Subcutaneous abdominal adipose tissue (tissue), 5 donors: ENCODE measurements at regions not wholly inside any gene's neighbourhood (a gene's known extent, or its start where the extent isn't known, plus 50 kb on each side); places are given as distances from the start of the nearest gene placed in this dataset.
"Not testable (repeated sequence)": the region's sequence is repeated elsewhere in the genome, so short reads cannot be mapped to it uniquely, and the experiment has no call there.

Source experiments
- H3K27ac ChIP-seq: one replicate; pipeline ENCODE4 v1.7.0; 2013; ENCODE audit warnings: low read depth, mild to moderate bottlenecking, inconsistent platforms, low read length, moderate library complexity
- H3K27me3 ChIP-seq, 5 donors: one replicate each; pipeline ENCODE4 v1.7.0; 2013; ENCODE audit warnings: low read length in 5 of 5, inconsistent platforms in 1 of 5; ENCODE audit not compliant: control insufficient read depth in 5 of 5, insufficient read depth in 4 of 5
- H3K36me3 ChIP-seq, 5 donors: one replicate each; pipeline ENCODE4 v1.7.0; 2013; ENCODE audit warnings: low read length in 5 of 5; ENCODE audit not compliant: control insufficient read depth in 5 of 5, insufficient read depth in 5 of 5
- H3K4me1 ChIP-seq, 5 donors: one replicate each; pipeline ENCODE4 v1.7.0; 2013; ENCODE audit warnings: low read length in 5 of 5, mild to moderate bottlenecking in 3 of 5, moderate library complexity in 1 of 5; ENCODE audit not compliant: control insufficient read depth in 5 of 5, insufficient read depth in 5 of 5
- H3K4me3 ChIP-seq, 5 donors: one replicate each; pipeline ENCODE4 v1.7.0; 2013; ENCODE audit warnings: low read length in 5 of 5, low read depth in 1 of 5
- H3K9ac ChIP-seq, 5 donors: one replicate each; pipeline ENCODE4 v1.7.0; 2013; ENCODE audit warnings: low read length in 5 of 5, mild to moderate bottlenecking in 4 of 5, moderate library complexity in 3 of 5
- H3K9me3 ChIP-seq, 5 donors: one replicate each; pipeline ENCODE4 v1.7.0; 2013; ENCODE audit warnings: low read length in 5 of 5; ENCODE audit not compliant: control insufficient read depth in 5 of 5
- donor health status: healthy.
- donor health status: healthy.
- donor health status: healthy.
- donor health status: healthy.
- donor health status: healthy.

DNA sequence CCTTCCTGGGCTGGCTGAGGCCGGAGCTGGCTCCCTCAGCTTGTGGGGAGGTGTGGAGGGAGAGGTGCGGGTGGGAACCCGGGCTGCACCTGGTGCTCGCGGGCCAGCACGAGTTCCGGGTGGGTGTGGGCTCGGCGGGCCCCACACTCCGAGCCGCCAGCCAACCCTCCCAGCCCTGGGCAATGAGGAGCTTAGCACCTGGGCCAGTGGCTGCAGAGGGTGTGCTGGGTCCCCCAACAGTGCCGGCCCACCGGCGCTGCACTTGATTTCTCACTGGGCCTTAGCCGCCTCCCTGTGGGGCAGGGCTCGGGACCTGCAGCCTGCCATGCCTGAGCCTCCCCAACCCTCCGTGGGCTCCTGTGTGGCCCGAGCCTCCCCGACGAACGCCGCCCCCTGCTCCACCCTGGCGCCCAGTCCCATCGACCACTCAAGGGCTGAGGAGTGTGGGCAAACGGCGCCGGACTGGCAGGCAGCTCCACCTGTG lies 182.7 kb upstream of the PAQR3 start:
- Histone ChIP-seq H3K9ac (no peak overlapping the region), H3K4me1 (no peaks in the 10 kb centered on the region), H3K27ac (no peak overlapping the region), H3K27me3 (no peaks in the 10 kb centered on the region), H3K4me3 (peak overlapping the region in 2 of 5 donors; percentile 10 to 15), H3K36me3 (no peaks in the 10 kb centered on the region), H3K9me3 (peaks cover 6 to 39% (median 34%) of the 10 kb centered on the region in 5 donors)

DNA sequence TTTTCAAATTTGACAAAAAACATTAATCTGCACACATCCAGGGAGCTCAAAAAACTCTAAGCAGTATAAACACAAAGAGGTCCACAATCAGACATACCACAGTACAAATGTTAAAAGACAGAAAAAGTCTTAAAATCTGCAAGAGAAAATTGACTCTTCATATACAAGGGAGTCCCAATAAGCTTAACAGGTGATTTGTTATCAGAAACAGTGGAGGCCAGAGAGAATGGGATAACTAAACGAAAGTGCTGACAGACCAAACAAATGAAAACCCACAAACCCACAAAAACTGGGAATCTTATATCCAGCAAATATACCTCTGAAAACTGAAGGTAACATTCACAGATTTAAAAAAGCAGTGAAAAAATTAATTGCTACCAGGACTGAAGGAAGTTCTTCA lies 182.0 kb upstream of the PAQR3 start:
- Histone ChIP-seq H3K27me3 (no peaks in the 10 kb centered on the region), H3K9me3 (peaks cover 6 to 39% (median 34%) of the 10 kb centered on the region in 5 donors), H3K27ac (no peak overlapping the region), H3K9ac (no peak overlapping the region), H3K4me1 (no peaks in the 10 kb centered on the region), H3K36me3 (no peaks in the 10 kb centered on the region), H3K4me3 (peak overlapping the region in 1 of 5 donors; percentile 10)

DNA sequence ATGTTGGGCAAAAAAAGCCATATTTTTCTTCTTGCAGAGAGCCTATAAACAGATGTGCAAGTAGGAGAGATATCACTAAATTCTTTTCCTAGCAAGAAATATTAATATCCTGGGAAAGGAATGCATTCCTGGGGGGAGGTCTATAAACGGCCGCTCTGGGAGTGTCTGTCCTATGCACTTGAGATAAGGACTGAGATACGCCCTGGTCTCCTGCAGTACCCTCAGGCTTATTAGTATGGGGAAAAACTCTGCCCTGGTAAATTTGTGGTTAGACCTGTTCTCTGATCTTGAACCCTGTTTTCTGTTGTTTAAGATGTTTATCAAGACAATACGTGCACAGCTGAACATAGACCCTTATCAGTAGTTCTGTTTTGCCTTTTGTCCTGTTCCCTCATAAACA lies 177.8 kb upstream of the PAQR3 start:
- not testable (repeated sequence) for H3K27ac ChIP-seq, H3K4me1 ChIP-seq, H3K36me3 ChIP-seq, H3K9ac ChIP-seq, H3K4me3 ChIP-seq, H3K27me3 ChIP-seq
- H3K9me3 ChIP-seq: peaks cover 4 to 22% (median 18%) of the 10 kb centered on the region in 5 donors

DNA sequence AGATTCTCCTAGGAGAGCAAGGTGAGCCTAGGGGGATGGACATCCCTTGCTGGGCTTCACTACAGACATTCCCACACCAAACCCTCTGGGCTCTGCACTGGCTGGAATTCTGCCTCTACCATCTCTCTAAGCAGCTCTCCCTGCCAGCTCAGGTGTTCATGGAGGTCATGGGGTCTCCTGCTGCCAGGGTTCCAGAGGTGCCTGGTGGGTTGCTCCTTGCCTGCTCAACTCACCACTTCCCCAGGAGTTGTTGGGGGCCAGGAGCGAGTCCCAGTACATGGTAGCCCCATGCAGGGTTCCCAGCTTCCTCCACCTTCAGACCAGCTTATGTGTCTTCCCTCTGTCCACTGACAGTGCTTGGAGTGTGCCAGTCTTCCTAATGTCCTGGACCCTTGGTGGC lies 167.8 kb upstream of the PAQR3 start:
- no peak overlapping the region for H3K4me3 ChIP-seq
- H3K27ac ChIP-seq: no peak overlapping the region
- no peaks in the 10 kb centered on the region for H3K27me3 ChIP-seq
- no peak overlapping the region for H3K9ac ChIP-seq
- H3K4me1 ChIP-seq: no peaks in the 10 kb centered on the region
- no peaks in the 10 kb centered on the region for H3K9me3 ChIP-seq
- H3K36me3 ChIP-seq: no peaks in the 10 kb centered on the region

DNA sequence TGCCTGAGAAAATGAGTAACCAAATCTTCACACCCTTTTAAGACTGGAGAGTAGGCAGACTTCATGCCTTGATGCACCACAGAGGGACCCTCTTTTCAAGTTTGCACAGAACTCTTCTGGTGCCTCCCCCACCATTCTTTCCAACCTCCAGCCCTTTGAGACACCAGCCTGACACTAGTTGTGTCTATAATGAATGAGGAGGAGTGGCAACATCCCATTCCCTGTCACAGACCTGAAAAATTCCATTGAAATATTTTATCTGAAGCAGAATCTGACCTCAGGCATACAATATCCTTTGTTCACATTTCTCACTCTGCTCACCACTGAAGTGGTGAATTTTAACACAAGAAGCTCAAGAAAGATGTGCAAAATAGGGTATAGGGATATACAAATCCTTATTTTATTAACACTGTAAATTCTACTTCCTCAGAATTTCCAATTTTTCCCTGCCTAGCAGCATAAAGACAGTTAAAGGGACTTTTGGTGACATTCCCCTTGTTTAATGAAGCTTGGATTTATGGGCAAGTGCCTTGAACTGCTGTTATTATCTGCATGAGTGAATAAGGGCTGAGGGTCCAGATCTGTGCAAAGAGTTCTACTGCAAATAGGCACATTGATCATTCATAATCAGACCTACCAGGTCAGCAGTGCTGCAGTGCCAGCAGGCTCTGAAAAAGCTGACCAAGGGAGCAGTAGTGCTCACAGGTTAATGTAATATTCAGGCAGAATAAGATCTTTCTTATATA lies 149.9 kb upstream of the PAQR3 start:
- H3K27ac ChIP-seq: no peak overlapping the region
- H3K4me3 ChIP-seq: no peak overlapping the region
- H3K36me3 ChIP-seq: no peaks in the 10 kb centered on the region
- no peak overlapping the region for H3K9ac ChIP-seq
- no peaks in the 10 kb centered on the region for H3K9me3 ChIP-seq
- no peaks in the 10 kb centered on the region for H3K4me1 ChIP-seq
- no peaks in the 10 kb centered on the region for H3K27me3 ChIP-seq

DNA sequence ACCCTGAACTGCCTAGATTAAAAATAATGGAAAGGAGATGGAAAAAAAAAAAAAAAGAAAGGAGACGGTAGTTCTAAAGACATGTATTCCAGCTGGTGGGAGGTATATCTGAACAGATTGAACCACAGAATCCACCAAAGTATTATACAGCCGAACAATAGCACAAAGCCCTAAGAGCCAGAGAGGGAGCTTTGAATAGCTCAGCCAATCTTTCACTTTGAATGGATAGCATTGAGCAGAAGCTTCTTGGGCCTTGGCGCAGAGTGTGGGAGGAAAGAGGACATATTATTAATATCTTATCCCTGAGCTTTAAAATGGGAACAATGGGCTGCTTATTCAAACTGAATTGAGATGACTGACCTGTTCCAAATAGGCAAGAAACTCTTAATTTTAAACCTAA lies 147.8 kb upstream of the PAQR3 start:
- peaks cover 0 to 5% (median 1%) of the 10 kb centered on the region in 5 donors for H3K9me3 ChIP-seq
- H3K4me1 ChIP-seq: no peaks in the 10 kb centered on the region
- H3K36me3 ChIP-seq: no peaks in the 10 kb centered on the region
- no peak overlapping the region for H3K27ac ChIP-seq
- H3K4me3 ChIP-seq: no peak overlapping the region
- H3K9ac ChIP-seq: no peak overlapping the region
- H3K27me3 ChIP-seq: no peaks in the 10 kb centered on the region

DNA sequence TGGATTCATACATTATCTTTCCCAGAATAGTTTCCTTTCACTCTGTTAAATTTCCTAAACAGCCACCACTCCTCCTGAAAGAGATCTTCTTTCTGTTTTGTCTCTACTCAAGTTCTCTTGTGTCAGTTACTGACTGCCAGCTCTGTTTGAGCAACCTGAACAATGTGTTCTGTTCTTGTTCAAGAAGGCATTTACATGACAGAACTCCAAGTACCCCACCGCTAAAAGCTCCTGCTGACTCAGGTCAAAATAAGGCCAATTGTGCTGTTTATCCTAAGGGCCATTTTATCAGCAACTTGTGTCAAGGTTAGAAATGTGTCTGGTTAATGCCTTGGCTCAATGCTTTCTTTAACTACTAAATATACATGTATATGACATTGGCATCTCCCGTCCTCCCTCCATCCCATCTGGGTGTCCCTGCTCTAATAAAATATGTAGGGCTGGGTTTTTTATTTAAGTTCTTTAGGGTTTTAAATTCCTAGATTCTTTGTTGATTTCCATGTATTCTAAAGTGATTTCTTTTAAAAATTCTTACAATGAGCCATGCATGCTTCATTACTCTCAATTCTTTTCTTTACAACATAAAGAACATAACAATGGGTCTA lies 144.3 kb upstream of the PAQR3 start:
- no peaks in the 10 kb centered on the region for H3K27me3 ChIP-seq
- H3K27ac ChIP-seq: no peak overlapping the region
- no peaks in the 10 kb centered on the region for H3K4me1 ChIP-seq
- peaks cover 0 to 7% (median 4%) of the 10 kb centered on the region in 5 donors for H3K9me3 ChIP-seq
- no peak overlapping the region for H3K9ac ChIP-seq
- H3K36me3 ChIP-seq: no peaks in the 10 kb centered on the region
- no peak overlapping the region for H3K4me3 ChIP-seq

DNA sequence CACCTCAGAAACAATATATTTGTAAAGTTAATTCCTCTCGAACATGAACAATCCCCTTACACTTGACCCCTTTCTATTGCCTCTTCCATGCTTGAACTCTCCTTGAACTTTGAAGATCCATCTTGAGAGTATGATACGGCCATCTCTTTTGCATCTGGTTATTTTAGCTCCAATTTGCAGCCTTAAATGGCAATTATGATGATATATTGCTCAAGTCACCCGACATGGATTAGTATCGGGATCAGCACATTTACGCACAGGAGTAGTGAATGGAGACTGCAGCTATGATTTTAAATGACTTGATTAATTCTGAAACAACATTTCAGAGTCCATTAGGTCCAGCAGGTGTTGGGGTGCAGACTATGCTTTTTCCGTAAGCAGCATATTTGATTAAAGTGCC lies 143.8 kb upstream of the PAQR3 start:
- no peaks in the 10 kb centered on the region for H3K27me3 ChIP-seq
- peaks cover 0 to 7% (median 4%) of the 10 kb centered on the region in 5 donors for H3K9me3 ChIP-seq
- no peaks in the 10 kb centered on the region for H3K36me3 ChIP-seq
- no peak overlapping the region for H3K4me3 ChIP-seq
- H3K27ac ChIP-seq: no peak overlapping the region
- H3K9ac ChIP-seq: no peak overlapping the region
- no peaks in the 10 kb centered on the region for H3K4me1 ChIP-seq

DNA sequence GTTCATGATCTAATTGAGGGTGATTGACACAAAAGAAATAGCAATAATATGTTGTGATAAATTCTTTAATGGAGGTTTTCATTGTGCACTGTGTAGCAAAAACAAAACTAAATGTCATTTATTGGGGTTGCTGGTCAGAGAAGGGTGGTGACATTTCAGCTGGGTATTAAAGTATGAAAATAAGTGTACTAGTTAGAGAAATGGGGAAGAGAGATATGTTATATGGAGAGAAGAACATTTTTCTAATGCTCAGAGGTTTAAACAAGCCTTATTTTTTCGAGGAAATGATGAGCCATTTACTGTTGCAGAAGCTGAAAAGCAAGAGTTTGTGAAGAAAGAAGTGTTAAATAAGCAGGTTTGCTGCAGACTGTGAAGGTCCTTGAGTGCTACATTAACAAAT lies 142.7 kb upstream of the PAQR3 start:
- Histone ChIP-seq H3K27ac (no peak overlapping the region), H3K9ac (no peak overlapping the region), H3K27me3 (no peaks in the 10 kb centered on the region), H3K4me1 (no peaks in the 10 kb centered on the region), H3K9me3 (peaks cover 0 to 8% (median 4%) of the 10 kb centered on the region in 5 donors), H3K4me3 (no peak overlapping the region), H3K36me3 (no peaks in the 10 kb centered on the region)

DNA sequence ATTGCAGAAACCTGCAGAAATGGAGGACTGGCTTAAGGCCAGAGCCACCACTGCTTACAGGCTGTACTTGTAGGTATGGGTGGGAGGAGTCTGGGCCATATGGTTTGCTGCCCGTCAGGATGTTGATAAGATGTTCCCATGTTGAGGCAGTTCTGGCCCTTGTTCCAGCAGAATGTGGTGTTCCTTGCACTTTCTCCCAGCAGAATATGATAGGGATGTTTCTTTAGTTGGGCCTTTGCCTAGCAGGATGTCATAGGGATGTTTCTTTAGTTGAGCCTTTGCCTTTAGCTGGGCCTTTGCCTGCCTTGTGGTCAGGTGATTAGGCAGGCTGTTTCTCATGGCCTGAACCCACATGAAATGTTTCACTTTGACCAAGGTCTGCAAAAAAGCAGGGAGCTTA lies 139.1 kb upstream of the PAQR3 start:
- no peaks in the 10 kb centered on the region for H3K4me1 ChIP-seq
- H3K27ac ChIP-seq: no peak overlapping the region
- peaks cover 4 to 16% (median 12%) of the 10 kb centered on the region in 5 donors for H3K9me3 ChIP-seq
- H3K4me3 ChIP-seq: no peak overlapping the region
- H3K36me3 ChIP-seq: no peaks in the 10 kb centered on the region
- no peak overlapping the region for H3K9ac ChIP-seq
- no peaks in the 10 kb centered on the region for H3K27me3 ChIP-seq
